GM19452 (cell line): ENCODE measurements at regions not wholly inside any gene's neighbourhood (a gene's known extent, or its start where the extent isn't known, plus 50 kb on each side); places are given as distances from the start of the nearest gene placed in this dataset.

Source experiments
- ATAC-seq: cut with Tn5 transposase; IDR thresholded peaks from one replicate; pipeline ENCODE4 v1.9.1; 2021; ENCODE audit not compliant: unreplicated experiment

GRCh38 chr6:117076076-117076475 lies 189.3 kb upstream of the VGLL2 start:
- ATAC-seq, result no peak

- no peak for ATAC-seq
Observed at GRCh38 chr6:117077300-117077699, 188.1 kb upstream of the VGLL2 start.

- ATAC-seq, result no peak
Observed at GRCh38 chr6:117078624-117079023, 186.7 kb upstream of the VGLL2 start.

- no peak for ATAC-seq
Observed at GRCh38 chr6:117079951-117080350, 185.4 kb upstream of the VGLL2 start.

GRCh38 chr6:117089604-117090003 lies 175.8 kb upstream of the VGLL2 start:
- no peak for ATAC-seq

- ATAC-seq, result no peak
Observed at GRCh38 chr6:117110146-117110545, 155.2 kb upstream of the VGLL2 start.

GRCh38 chr6:117110737-117111136 lies 154.6 kb upstream of the VGLL2 start:
- no peak for ATAC-seq

- no peak for ATAC-seq
Observed at GRCh38 chr6:117117652-117118051, 147.7 kb upstream of the VGLL2 start.

- no peak for ATAC-seq
Observed at GRCh38 chr6:117118490-117118889, 146.9 kb upstream of the VGLL2 start.

- no peak for ATAC-seq
Observed at GRCh38 chr6:117126213-117126612, 139.1 kb upstream of the VGLL2 start.

- no peak for ATAC-seq
Observed at GRCh38 chr6:117128052-117128451, 137.3 kb upstream of the VGLL2 start.

GRCh38 chr6:117130125-117130524 lies 135.2 kb upstream of the VGLL2 start:
- no peak for ATAC-seq

GRCh38 chr6:117136702-117137101 lies 128.7 kb upstream of the VGLL2 start:
- no peak for ATAC-seq

- no peak for ATAC-seq
Observed at GRCh38 chr6:117137711-117138110, 127.6 kb upstream of the VGLL2 start.

- no peak for ATAC-seq
Observed at GRCh38 chr6:117138425-117138824, 126.9 kb upstream of the VGLL2 start.

- no peak for ATAC-seq
Observed at GRCh38 chr6:117138920-117139319, 126.4 kb upstream of the VGLL2 start.

GRCh38 chr6:117142142-117142541 lies 123.2 kb upstream of the VGLL2 start:
- no peak for ATAC-seq

GRCh38 chr6:117142995-117143394 lies 122.4 kb upstream of the VGLL2 start:
- no peak for ATAC-seq

GRCh38 chr6:117143647-117144046 lies 121.7 kb upstream of the VGLL2 start:
- no peak for ATAC-seq

- no peak for ATAC-seq
Observed at GRCh38 chr6:117145940-117146339, 119.4 kb upstream of the VGLL2 start.

GRCh38 chr6:117149324-117149723 lies 116.0 kb upstream of the VGLL2 start:
- ATAC-seq, result no peak

GRCh38 chr6:117156741-117157140 lies 108.6 kb upstream of the VGLL2 start:
- no peak for ATAC-seq

- ATAC-seq, result no peak
Observed at GRCh38 chr6:117157448-117157847, 107.9 kb upstream of the VGLL2 start.
